ENCODE measurements at regions not wholly inside any gene's neighbourhood (a gene's known extent, or its start where the extent isn't known, plus 50 kb on each side); places are given as distances from the start of the nearest gene placed in this dataset.
"Not testable (repeated sequence)": the region's sequence is repeated elsewhere in the genome, so short reads cannot be mapped to it uniquely, and the experiment has no call there.

- no peak for DNase-seq
Measured at GRCh38 chr9:36521148-36521547, 51.5 kb upstream of the MELK start.

GRCh38 chr9:36517131-36517530, 55.6 kb upstream of the MELK start:
- no peak for DNase-seq

- no peak for DNase-seq
Measured at GRCh38 chr9:36504156-36504555, 68.5 kb upstream of the MELK start.

GRCh38 chr9:36503172-36504088, 69.3 kb upstream of the MELK start:
- no peak for DNase-seq

GRCh38 chr9:36501727-36502126, 71.0 kb upstream of the MELK start:
- DNase-seq, result no peak

GRCh38 chr9:36500931-36501330, 71.8 kb upstream of the MELK start:
- DNase-seq, result not testable (repeated sequence)

GRCh38 chr9:36499174-36499890, 73.4 kb upstream of the MELK start:
- DNase-seq, result peak; percentile 61 to 79

- not testable (repeated sequence) for DNase-seq
Measured at GRCh38 chr9:36493564-36493963, 79.1 kb upstream of the MELK start.

- DNase-seq, result no peak
Measured at GRCh38 chr9:36492865-36493264, 79.8 kb upstream of the MELK start.

- no peak for DNase-seq
Measured at GRCh38 chr9:36489453-36489852, 83.2 kb upstream of the MELK start.

- DNase-seq, result no peak
Measured at GRCh38 chr9:36488389-36488756, 84.3 kb upstream of the MELK start.

GRCh38 chr9:36487482-36488388, 85.0 kb upstream of the MELK start:
- DNase-seq, result peak; percentile 89 to 94

GRCh38 chr9:36486933-36487481, 85.7 kb upstream of the MELK start:
- peak in 1 of 2 experiments; percentile 7 for DNase-seq

GRCh38 chr9:36486329-36486932, 86.3 kb upstream of the MELK start:
- DNase-seq, result no peak

- no peak for DNase-seq
Measured at GRCh38 chr9:36485647-36486328, 85.7 kb upstream of the RNF38 start.

GRCh38 chr9:36484124-36484523, 84.1 kb upstream of the RNF38 start:
- no peak for DNase-seq

GRCh38 chr9:36479101-36479500, 79.0 kb upstream of the RNF38 start:
- DNase-seq, result no peak

- DNase-seq, result no peak
Measured at GRCh38 chr9:36471359-36471758, 71.3 kb upstream of the RNF38 start.

GRCh38 chr9:36470643-36471290, 70.7 kb upstream of the RNF38 start:
- no peak for DNase-seq

- peak in 1 of 2 experiments; percentile 6 for DNase-seq
Measured at GRCh38 chr9:36463467-36463866, 63.4 kb upstream of the RNF38 start.

- no peak for DNase-seq
Measured at GRCh38 chr9:36462245-36462644, 62.2 kb upstream of the RNF38 start.
